Osteocyte (in vitro differentiated cells): ENCODE measurements at regions not wholly inside any gene's neighbourhood (a gene's known extent, or its start where the extent isn't known, plus 50 kb on each side); places are given as distances from the start of the nearest gene placed in this dataset.
"Not testable (repeated sequence)": the region's sequence is repeated elsewhere in the genome, so short reads cannot be mapped to it uniquely, and the experiment has no call there.

ENCODE experiments used
- DNase-seq: peaks from one replicate; pipeline ENCODE4 v3.0.0; 2021; ENCODE audit warnings: mixed read lengths; ENCODE audit not compliant: unreplicated experiment; ENCODE audit errors: extremely low spot score
- H3K27ac Mint-ChIP-seq: one replicate; pipeline ENCODE4 v1.8.0; 2021; ENCODE audit warnings: mild to moderate bottlenecking, mixed read lengths; ENCODE audit not compliant: unreplicated experiment
- H3K27me3 Mint-ChIP-seq: one replicate; pipeline ENCODE4 v1.8.0; 2021; ENCODE audit warnings: mixed read lengths; ENCODE audit not compliant: unreplicated experiment
- H3K36me3 Mint-ChIP-seq: one replicate; pipeline ENCODE4 v1.8.0; 2021; ENCODE audit warnings: mixed read lengths; ENCODE audit not compliant: unreplicated experiment
- H3K4me1 Mint-ChIP-seq: one replicate; pipeline ENCODE4 v1.8.0; 2021; ENCODE audit warnings: mixed read lengths; ENCODE audit not compliant: unreplicated experiment
- H3K4me3 Mint-ChIP-seq: one replicate; pipeline ENCODE4 v1.8.0; 2021; ENCODE audit warnings: mild to moderate bottlenecking, moderate library complexity, mixed read lengths; ENCODE audit not compliant: unreplicated experiment
- H3K9me3 Mint-ChIP-seq: one replicate; pipeline ENCODE4 v1.8.0; 2021; ENCODE audit warnings: mixed read lengths; ENCODE audit not compliant: unreplicated experiment
- TF ChIP-seq, protein P1 (sequence below): fragments of 200-600 bp; sonication (generic); IDR thresholded peaks from 2 replicates; pipeline ENCODE4 v1.5.0; 2021; ENCODE audit warnings: antibody characterized with exemption, mild to moderate bottlenecking, moderate library complexity

DNA sequence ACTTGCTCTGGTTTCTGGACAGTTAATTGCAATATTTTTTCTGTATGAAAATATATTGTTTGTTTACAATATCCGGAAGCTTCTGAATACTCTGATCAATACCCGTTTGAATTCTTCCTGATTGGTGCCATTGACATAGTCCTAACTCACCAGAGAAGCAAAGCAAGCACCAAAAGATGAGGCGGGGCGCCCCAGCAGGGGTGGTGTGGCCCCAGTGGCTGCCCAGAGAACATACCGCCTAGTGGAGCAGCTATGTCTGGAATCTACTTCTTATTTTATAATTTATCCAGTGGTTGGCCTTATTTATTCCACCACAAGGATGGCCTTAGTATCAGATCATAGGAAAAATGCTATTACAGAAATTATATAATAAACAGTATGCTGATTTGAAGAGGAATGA, 610.7 kb downstream of the JRKL start:
- H3K36me3 Mint-ChIP-seq = no peaks in the 10 kb centered on the region

DNA sequence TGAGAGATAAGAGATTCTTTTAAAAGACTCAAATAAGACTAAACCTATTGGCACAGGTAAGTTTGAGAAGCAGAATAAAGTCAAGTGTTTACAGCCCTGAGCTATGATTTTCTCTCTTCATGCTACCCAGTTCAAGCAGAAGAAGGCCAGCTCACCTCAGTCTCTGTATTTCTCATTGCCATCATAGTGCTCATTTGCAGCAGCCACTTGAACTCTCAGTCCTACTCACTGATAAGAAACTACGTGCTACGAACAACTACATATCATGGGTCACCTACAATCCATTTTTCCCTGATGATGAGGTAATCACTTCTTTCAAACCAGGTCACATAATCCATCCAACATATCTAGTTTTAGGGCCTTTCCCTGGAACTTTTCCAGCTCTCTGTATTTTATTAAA, 617.5 kb downstream of the JRKL start:
- no peaks in the 10 kb centered on the region for H3K9me3 Mint-ChIP-seq
- no peaks in the 10 kb centered on the region for H3K36me3 Mint-ChIP-seq
- TF ChIP-seq, protein P1, sequence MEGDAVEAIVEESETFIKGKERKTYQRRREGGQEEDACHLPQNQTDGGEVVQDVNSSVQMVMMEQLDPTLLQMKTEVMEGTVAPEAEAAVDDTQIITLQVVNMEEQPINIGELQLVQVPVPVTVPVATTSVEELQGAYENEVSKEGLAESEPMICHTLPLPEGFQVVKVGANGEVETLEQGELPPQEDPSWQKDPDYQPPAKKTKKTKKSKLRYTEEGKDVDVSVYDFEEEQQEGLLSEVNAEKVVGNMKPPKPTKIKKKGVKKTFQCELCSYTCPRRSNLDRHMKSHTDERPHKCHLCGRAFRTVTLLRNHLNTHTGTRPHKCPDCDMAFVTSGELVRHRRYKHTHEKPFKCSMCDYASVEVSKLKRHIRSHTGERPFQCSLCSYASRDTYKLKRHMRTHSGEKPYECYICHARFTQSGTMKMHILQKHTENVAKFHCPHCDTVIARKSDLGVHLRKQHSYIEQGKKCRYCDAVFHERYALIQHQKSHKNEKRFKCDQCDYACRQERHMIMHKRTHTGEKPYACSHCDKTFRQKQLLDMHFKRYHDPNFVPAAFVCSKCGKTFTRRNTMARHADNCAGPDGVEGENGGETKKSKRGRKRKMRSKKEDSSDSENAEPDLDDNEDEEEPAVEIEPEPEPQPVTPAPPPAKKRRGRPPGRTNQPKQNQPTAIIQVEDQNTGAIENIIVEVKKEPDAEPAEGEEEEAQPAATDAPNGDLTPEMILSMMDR = no peak
- DNase-seq = no peak
- H3K27me3 Mint-ChIP-seq = no peaks in the 10 kb centered on the region
- H3K4me3 Mint-ChIP-seq = no peak overlapping the region
- H3K27ac Mint-ChIP-seq = no peak overlapping the region
- no peaks in the 10 kb centered on the region for H3K4me1 Mint-ChIP-seq

More for the DNA sequence above, 610.7 kb downstream of the JRKL start:
- H3K4me3 Mint-ChIP-seq = no peak overlapping the region
- no peak for DNase-seq
- no peaks in the 10 kb centered on the region for H3K4me1 Mint-ChIP-seq
- TF ChIP-seq, protein P1 = no peak
- H3K9me3 Mint-ChIP-seq = no peaks in the 10 kb centered on the region
- no peaks in the 10 kb centered on the region for H3K27me3 Mint-ChIP-seq
- H3K27ac Mint-ChIP-seq = no peak overlapping the region

DNA sequence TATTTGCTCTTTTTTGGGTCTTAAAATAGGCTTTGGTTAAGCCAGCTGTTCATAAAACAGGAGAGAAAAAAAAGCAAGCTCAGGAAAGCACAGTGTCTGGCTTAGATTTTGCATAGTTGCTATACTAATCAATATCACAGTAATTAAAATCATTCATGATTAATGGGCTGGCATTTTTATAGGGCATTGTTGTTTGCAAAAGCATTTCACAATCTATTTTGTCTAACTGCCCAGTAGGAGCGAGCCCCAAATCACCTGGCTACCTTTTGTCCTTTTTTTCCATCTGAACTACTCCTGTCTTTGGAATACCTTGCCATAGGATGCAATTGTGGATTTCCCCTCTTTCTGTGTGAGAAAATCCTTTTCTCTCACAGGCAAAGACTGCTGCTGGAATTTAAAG, 619.8 kb downstream of the JRKL start:
- H3K9me3 Mint-ChIP-seq = no peaks in the 10 kb centered on the region
- H3K27ac Mint-ChIP-seq = no peak overlapping the region
- no peaks in the 10 kb centered on the region for H3K27me3 Mint-ChIP-seq
- no peaks in the 10 kb centered on the region for H3K36me3 Mint-ChIP-seq
- no peak overlapping the region for H3K4me3 Mint-ChIP-seq
- H3K4me1 Mint-ChIP-seq = no peaks in the 10 kb centered on the region
- TF ChIP-seq, protein P1 = no peak
- no peak for DNase-seq

DNA sequence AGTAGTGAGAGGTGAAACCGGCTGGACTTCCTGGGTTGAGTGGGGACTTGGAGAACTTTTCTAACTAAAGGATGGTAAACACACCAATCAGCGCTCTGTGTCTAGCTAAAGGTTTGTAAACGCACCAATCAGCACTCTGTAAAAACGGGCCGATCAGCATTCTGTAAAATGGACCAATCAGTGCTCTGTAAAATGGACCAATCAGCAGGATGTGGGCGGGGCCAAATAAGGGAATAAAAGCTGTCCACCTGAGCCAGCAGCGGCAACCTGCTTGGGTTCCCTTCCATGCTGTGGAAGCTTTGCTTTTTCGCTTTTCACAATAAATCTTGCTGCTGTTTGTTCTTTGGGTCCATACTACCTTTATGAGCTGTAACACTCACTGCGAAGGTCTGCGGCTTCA, 621.2 kb downstream of the JRKL start:
- DNase-seq, H3K27me3 Mint-ChIP-seq, H3K36me3 Mint-ChIP-seq, H3K9me3 Mint-ChIP-seq, H3K27ac Mint-ChIP-seq, H3K4me1 Mint-ChIP-seq, H3K4me3 Mint-ChIP-seq: not testable (repeated sequence)

DNA sequence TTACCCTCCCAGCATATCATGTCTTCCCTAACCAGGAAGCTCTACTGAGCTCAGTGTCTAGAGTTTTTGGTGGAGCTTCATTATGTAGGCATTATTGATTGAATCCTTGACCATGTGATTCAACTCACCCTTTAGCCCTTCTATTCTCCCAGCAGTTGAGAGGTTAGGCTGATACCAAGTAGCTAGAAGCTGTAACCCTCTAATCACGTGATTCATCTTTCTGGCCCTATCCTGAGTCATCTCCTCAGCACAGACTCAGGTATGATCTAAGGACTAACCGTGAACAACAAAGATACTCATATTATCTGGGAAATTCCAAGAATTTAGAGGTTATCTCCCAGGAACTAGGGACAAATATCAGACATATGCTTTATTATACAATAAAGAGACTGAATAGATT, 625.5 kb downstream of the JRKL start:
- Mint-ChIP-seq H3K27me3 (no peaks in the 10 kb centered on the region), H3K27ac (no peak overlapping the region), H3K4me3 (no peak overlapping the region), H3K9me3 (no peaks in the 10 kb centered on the region), H3K36me3 (no peaks in the 10 kb centered on the region), H3K4me1 (no peaks in the 10 kb centered on the region)
- DNase-seq = no peak
- TF ChIP-seq, protein P1 = no peak

DNA sequence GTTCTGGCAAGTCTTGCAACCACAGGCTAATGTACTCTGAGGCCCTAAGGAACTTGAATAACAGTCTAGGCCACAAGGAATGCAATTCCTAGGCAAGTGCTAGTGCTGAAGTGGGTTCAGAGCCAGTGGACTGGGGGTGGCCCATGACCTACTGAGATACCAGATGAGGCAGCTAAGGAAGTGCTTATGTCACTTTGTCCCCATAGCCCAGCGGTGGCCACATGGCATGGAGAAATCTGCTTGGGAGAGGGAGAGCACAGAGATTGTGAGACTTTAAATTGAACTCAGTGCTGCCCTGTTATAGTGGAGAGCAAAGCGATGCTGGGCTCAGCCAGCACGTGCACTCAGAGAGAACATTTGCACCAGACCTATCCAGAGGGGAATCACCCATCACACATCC, 629.5 kb downstream of the JRKL start:
- no peaks in the 10 kb centered on the region for H3K27me3 Mint-ChIP-seq
- no peaks in the 10 kb centered on the region for H3K36me3 Mint-ChIP-seq
- no peak overlapping the region for H3K4me3 Mint-ChIP-seq
- H3K9me3 Mint-ChIP-seq = peaks cover 3% of the 10 kb centered on the region
- no peak overlapping the region for H3K27ac Mint-ChIP-seq
- DNase-seq = no peak
- TF ChIP-seq, protein P1 = no peak
- no peaks in the 10 kb centered on the region for H3K4me1 Mint-ChIP-seq
